GM21447 (cell line): ENCODE measurements at regions not wholly inside any gene's neighbourhood (a gene's known extent, or its start where the extent isn't known, plus 50 kb on each side); places are given as distances from the start of the nearest gene placed in this dataset.
"Not testable (repeated sequence)": the region's sequence is repeated elsewhere in the genome, so short reads cannot be mapped to it uniquely, and the experiment has no call there.

ENCODE experiments used
- ATAC-seq: cut with Tn5 transposase; IDR thresholded peaks from one replicate; pipeline ENCODE4 v1.9.1; 2021; ENCODE audit not compliant: unreplicated experiment

GRCh38 chr3:144499001-144499930, 527.6 kb downstream of the DIPK2A start:
- no peak for ATAC-seq

GRCh38 chr3:144501467-144501866, 529.8 kb downstream of the DIPK2A start:
- ATAC-seq: no peak

- ATAC-seq: no peak
Observed at GRCh38 chr3:144502402-144502801, 530.8 kb downstream of the DIPK2A start.

GRCh38 chr3:144506375-144506774, 534.8 kb downstream of the DIPK2A start:
- ATAC-seq: not testable (repeated sequence)

- no peak for ATAC-seq
Observed at GRCh38 chr3:144511346-144511745, 539.7 kb downstream of the DIPK2A start.

GRCh38 chr3:144516026-144516425, 544.4 kb downstream of the DIPK2A start:
- no peak for ATAC-seq

GRCh38 chr3:144516589-144516988, 545.0 kb downstream of the DIPK2A start:
- ATAC-seq: no peak

GRCh38 chr3:144521131-144521530, 549.5 kb downstream of the DIPK2A start:
- no peak for ATAC-seq

- ATAC-seq: no peak
Observed at GRCh38 chr3:144522456-144522855, 550.8 kb downstream of the DIPK2A start.

- ATAC-seq: no peak
Observed at GRCh38 chr3:144523396-144523795, 551.8 kb downstream of the DIPK2A start.

GRCh38 chr3:144524531-144524930, 552.9 kb downstream of the DIPK2A start:
- ATAC-seq: no peak

GRCh38 chr3:144529566-144529965, 557.9 kb downstream of the DIPK2A start:
- ATAC-seq: no peak

GRCh38 chr3:144544871-144545270, 573.2 kb downstream of the DIPK2A start:
- no peak for ATAC-seq

GRCh38 chr3:144546539-144546938, 574.9 kb downstream of the DIPK2A start:
- ATAC-seq: no peak

- ATAC-seq: no peak
Observed at GRCh38 chr3:144548346-144548745, 576.7 kb downstream of the DIPK2A start.

GRCh38 chr3:144549166-144549565, 577.5 kb downstream of the DIPK2A start:
- no peak for ATAC-seq

- ATAC-seq: no peak
Observed at GRCh38 chr3:144552346-144553057, 580.9 kb downstream of the DIPK2A start.

GRCh38 chr3:144553301-144553700, 581.7 kb downstream of the DIPK2A start:
- ATAC-seq: no peak

- ATAC-seq: no peak
Observed at GRCh38 chr3:144554889-144555288, 583.3 kb downstream of the DIPK2A start.

- peak; percentile 89 for ATAC-seq
Observed at GRCh38 chr3:144556392-144556791, 584.8 kb downstream of the DIPK2A start.

- no peak for ATAC-seq
Observed at GRCh38 chr3:144557515-144557914, 585.9 kb downstream of the DIPK2A start.

GRCh38 chr3:144564011-144564410, 592.4 kb downstream of the DIPK2A start:
- no peak for ATAC-seq
